ENCODE measurements at regions not wholly inside any gene's neighbourhood (a gene's known extent, or its start where the extent isn't known, plus 50 kb on each side); places are given as distances from the start of the nearest gene placed in this dataset.

- Histone ChIP-seq H3K4me2 (ENCODE audit: insufficient read depth, low read length, poor library complexity, severe bottlenecking) (no peak overlapping the region), H2BK12ac (ENCODE audit: low read length) (no peak overlapping the region), H3K36me3 (replicated peaks in 1 of 2; ENCODE audit: control insufficient read depth in 2 of 2, insufficient read depth in 2 of 2, low read length in 2 of 2) (no peaks in the 10 kb centered on the region), H2BK120ac (ENCODE audit: low read depth, low read length) (no peak overlapping the region), H3K9me3 (replicated peaks in 1 of 2; ENCODE audit: control insufficient read depth in 2 of 2, insufficient read depth in 1 of 2, low read depth in 1 of 2, low read length in 2 of 2) (no peaks in the 10 kb centered on the region), H2BK15ac (ENCODE audit: low read length) (no peak overlapping the region), H3K27ac (replicated peaks; ENCODE audit: low read length) (no peak overlapping the region), H3K79me1 (ENCODE audit: low read depth, low read length) (no peaks in the 10 kb centered on the region), H4K91ac (ENCODE audit: low read depth, low read length, poor library complexity) (no peak overlapping the region), H3K4me3 (ENCODE audit: low read length in 2 of 2) (no peak overlapping the region), H3K4me1 (ENCODE audit: control insufficient read depth in 2 of 2, insufficient read depth in 1 of 2, low read depth in 1 of 2, low read length in 2 of 2) (no peaks in the 10 kb centered on the region), H3K23ac (ENCODE audit: low read depth, low read length, poor library complexity) (no peak overlapping the region), H3K18ac (ENCODE audit: low read length) (no peak overlapping the region), H3K14ac (ENCODE audit: low read length) (no peak overlapping the region), H3K4ac (ENCODE audit: low read length) (no peak overlapping the region), H3K9ac (ENCODE audit: low read depth, low read length, poor library complexity) (no peak overlapping the region), H2AFZ (ENCODE audit: low read length) (no peak overlapping the region), H2AK5ac (ENCODE audit: low read depth, low read length) (no peak overlapping the region), H3K27me3 (ENCODE audit: control insufficient read depth in 3 of 3, insufficient read depth in 3 of 3, low read depth in 1 of 3, low read length in 3 of 3) (no peaks in the 10 kb centered on the region), H4K8ac (ENCODE audit: low read depth, low read length) (no peak overlapping the region), H2BK5ac (ENCODE audit: low read length) (no peak overlapping the region)
- DNase-seq (ENCODE audit: low spot score): no peak
- no CpG with 5 or more reads among the region's 7 CpGs for WGBS, 2 donors (ENCODE audit: extremely low coverage in 2 of 2, insufficient read length in 2 of 2, insufficient replicate concordance in 1 of 2)
These were observed 970.2 kb upstream of the CELF2 start for GRCh38 chr10:10047426-10047825.

- DNase-seq (ENCODE audit: low spot score): no peak
- no peaks in the 10 kb centered on the region for H3K79me1 ChIP-seq (ENCODE audit: low read depth, low read length)
- no peak overlapping the region for H3K23ac ChIP-seq (ENCODE audit: low read depth, low read length, poor library complexity)
- H3K9ac ChIP-seq (ENCODE audit: low read depth, low read length, poor library complexity): no peak overlapping the region
- H2BK15ac ChIP-seq (ENCODE audit: low read length): no peak overlapping the region
- no peaks in the 10 kb centered on the region for H3K9me3 ChIP-seq (replicated peaks in 1 of 2; ENCODE audit: control insufficient read depth in 2 of 2, insufficient read depth in 1 of 2, low read depth in 1 of 2, low read length in 2 of 2)
- H3K27ac ChIP-seq (replicated peaks; ENCODE audit: low read length): no peak overlapping the region
- no peaks in the 10 kb centered on the region for H3K36me3 ChIP-seq (replicated peaks in 1 of 2; ENCODE audit: control insufficient read depth in 2 of 2, insufficient read depth in 2 of 2, low read length in 2 of 2)
- no peak overlapping the region for H3K18ac ChIP-seq (ENCODE audit: low read length)
- no peak overlapping the region for H2BK12ac ChIP-seq (ENCODE audit: low read length)
- H3K4ac ChIP-seq (ENCODE audit: low read length): no peak overlapping the region
- H3K14ac ChIP-seq (ENCODE audit: low read length): no peak overlapping the region
- no peaks in the 10 kb centered on the region for H3K4me1 ChIP-seq (ENCODE audit: control insufficient read depth in 2 of 2, insufficient read depth in 1 of 2, low read depth in 1 of 2, low read length in 2 of 2)
- H3K4me3 ChIP-seq (ENCODE audit: low read length in 2 of 2): no peak overlapping the region
- H4K8ac ChIP-seq (ENCODE audit: low read depth, low read length): no peak overlapping the region
- no peak overlapping the region for H4K91ac ChIP-seq (ENCODE audit: low read depth, low read length, poor library complexity)
- H2BK5ac ChIP-seq (ENCODE audit: low read length): no peak overlapping the region
- no peaks in the 10 kb centered on the region for H3K27me3 ChIP-seq (ENCODE audit: control insufficient read depth in 3 of 3, insufficient read depth in 3 of 3, low read depth in 1 of 3, low read length in 3 of 3)
- H2AFZ ChIP-seq (ENCODE audit: low read length): no peak overlapping the region
- no peak overlapping the region for H3K4me2 ChIP-seq (ENCODE audit: insufficient read depth, low read length, poor library complexity, severe bottlenecking)
- no CpG with 5 or more reads among the region's 9 CpGs for WGBS, 2 donors (ENCODE audit: extremely low coverage in 2 of 2, insufficient read length in 2 of 2, insufficient replicate concordance in 1 of 2)
- no peak overlapping the region for H2BK120ac ChIP-seq (ENCODE audit: low read depth, low read length)
- no peak overlapping the region for H2AK5ac ChIP-seq (ENCODE audit: low read depth, low read length)
These were observed 964.6 kb upstream of the CELF2 start for GRCh38 chr10:10053051-10053450.

- Histone ChIP-seq H2AK5ac (ENCODE audit: low read depth, low read length) (no peak overlapping the region), H3K4me1 (ENCODE audit: control insufficient read depth in 2 of 2, insufficient read depth in 1 of 2, low read depth in 1 of 2, low read length in 2 of 2) (no peaks in the 10 kb centered on the region), H3K23ac (ENCODE audit: low read depth, low read length, poor library complexity) (no peak overlapping the region), H3K27me3 (ENCODE audit: control insufficient read depth in 3 of 3, insufficient read depth in 3 of 3, low read depth in 1 of 3, low read length in 3 of 3) (no peaks in the 10 kb centered on the region), H3K4me2 (ENCODE audit: insufficient read depth, low read length, poor library complexity, severe bottlenecking) (no peak overlapping the region), H3K18ac (ENCODE audit: low read length) (no peak overlapping the region), H3K27ac (replicated peaks; ENCODE audit: low read length) (no peak overlapping the region), H3K9me3 (replicated peaks in 1 of 2; ENCODE audit: control insufficient read depth in 2 of 2, insufficient read depth in 1 of 2, low read depth in 1 of 2, low read length in 2 of 2) (no peaks in the 10 kb centered on the region), H2BK15ac (ENCODE audit: low read length) (no peak overlapping the region), H2BK120ac (ENCODE audit: low read depth, low read length) (no peak overlapping the region), H2AFZ (ENCODE audit: low read length) (no peak overlapping the region), H3K79me1 (ENCODE audit: low read depth, low read length) (no peaks in the 10 kb centered on the region), H4K8ac (ENCODE audit: low read depth, low read length) (no peak overlapping the region), H3K4me3 (ENCODE audit: low read length in 2 of 2) (no peak overlapping the region), H3K9ac (ENCODE audit: low read depth, low read length, poor library complexity) (no peak overlapping the region), H3K14ac (ENCODE audit: low read length) (no peak overlapping the region), H2BK12ac (ENCODE audit: low read length) (no peak overlapping the region), H4K91ac (ENCODE audit: low read depth, low read length, poor library complexity) (no peak overlapping the region), H3K36me3 (replicated peaks in 1 of 2; ENCODE audit: control insufficient read depth in 2 of 2, insufficient read depth in 2 of 2, low read length in 2 of 2) (no peaks in the 10 kb centered on the region), H2BK5ac (ENCODE audit: low read length) (no peak overlapping the region), H3K4ac (ENCODE audit: low read length) (no peak overlapping the region)
- no peak for DNase-seq (ENCODE audit: low spot score)
- no CpG with 5 or more reads among the region's 7 CpGs for WGBS, 2 donors (ENCODE audit: extremely low coverage in 2 of 2, insufficient read length in 2 of 2, insufficient replicate concordance in 1 of 2)
These were observed 963.2 kb upstream of the CELF2 start for GRCh38 chr10:10054466-10054865.

- H2BK12ac ChIP-seq (ENCODE audit: low read length): no peak overlapping the region
- H3K4ac ChIP-seq (ENCODE audit: low read length): no peak overlapping the region
- H3K9me3 ChIP-seq (replicated peaks in 1 of 2; ENCODE audit: control insufficient read depth in 2 of 2, insufficient read depth in 1 of 2, low read depth in 1 of 2, low read length in 2 of 2): no peaks in the 10 kb centered on the region
- H2AFZ ChIP-seq (ENCODE audit: low read length): no peak overlapping the region
- no peak overlapping the region for H2BK120ac ChIP-seq (ENCODE audit: low read depth, low read length)
- H2BK15ac ChIP-seq (ENCODE audit: low read length): no peak overlapping the region
- no peak overlapping the region for H2BK5ac ChIP-seq (ENCODE audit: low read length)
- H4K91ac ChIP-seq (ENCODE audit: low read depth, low read length, poor library complexity): no peak overlapping the region
- no peak overlapping the region for H3K18ac ChIP-seq (ENCODE audit: low read length)
- no peaks in the 10 kb centered on the region for H3K79me1 ChIP-seq (ENCODE audit: low read depth, low read length)
- H3K27me3 ChIP-seq (ENCODE audit: control insufficient read depth in 3 of 3, insufficient read depth in 3 of 3, low read depth in 1 of 3, low read length in 3 of 3): no peaks in the 10 kb centered on the region
- no CpG with 5 or more reads among the region's 4 CpGs for WGBS, 2 donors (ENCODE audit: extremely low coverage in 2 of 2, insufficient read length in 2 of 2, insufficient replicate concordance in 1 of 2)
- no peak overlapping the region for H2AK5ac ChIP-seq (ENCODE audit: low read depth, low read length)
- no peak for DNase-seq (ENCODE audit: low spot score)
- no peaks in the 10 kb centered on the region for H3K36me3 ChIP-seq (replicated peaks in 1 of 2; ENCODE audit: control insufficient read depth in 2 of 2, insufficient read depth in 2 of 2, low read length in 2 of 2)
- H4K8ac ChIP-seq (ENCODE audit: low read depth, low read length): no peak overlapping the region
- H3K27ac ChIP-seq (replicated peaks; ENCODE audit: low read length): no peak overlapping the region
- no peaks in the 10 kb centered on the region for H3K4me1 ChIP-seq (ENCODE audit: control insufficient read depth in 2 of 2, insufficient read depth in 1 of 2, low read depth in 1 of 2, low read length in 2 of 2)
- no peak overlapping the region for H3K4me2 ChIP-seq (ENCODE audit: insufficient read depth, low read length, poor library complexity, severe bottlenecking)
- H3K9ac ChIP-seq (ENCODE audit: low read depth, low read length, poor library complexity): no peak overlapping the region
- H3K4me3 ChIP-seq (ENCODE audit: low read length in 2 of 2): no peak overlapping the region
- H3K23ac ChIP-seq (ENCODE audit: low read depth, low read length, poor library complexity): no peak overlapping the region
- no peak overlapping the region for H3K14ac ChIP-seq (ENCODE audit: low read length)
These were observed 961.8 kb upstream of the CELF2 start for GRCh38 chr10:10055656-10056442.

Data from neuronal stem cell (in vitro differentiated cells).